Esophagus squamous epithelium (tissue), 4 donors: ENCODE measurements at regions not wholly inside any gene's neighbourhood (a gene's known extent, or its start where the extent isn't known, plus 50 kb on each side); places are given as distances from the start of the nearest gene placed in this dataset.

ENCODE experiments used
- CTCF ChIP-seq, 6 experiments: fragments of 450-650 bp in 4 of 6; fragments of 200-600 bp in 2 of 6; sonication (generic) in 2 of 6; IDR thresholded peaks; one replicate each; pipeline ENCODE4 v1.5.1; 2016 to 2019; ENCODE audit warnings: antibody characterized with exemption in 6 of 6, mild to moderate bottlenecking in 4 of 6, moderate library complexity in 4 of 6
- POLR2A ChIP-seq, 4 donors: fragments of 450-650 bp; IDR thresholded peaks; one replicate each; pipeline ENCODE4 v1.6.1; 2017; ENCODE audit warnings: antibody characterized with exemption in 4 of 4, mild to moderate bottlenecking in 4 of 4, moderate library complexity in 3 of 4

- TF ChIP-seq CTCF (IDR thresholded peaks at IDR 0.05) (no peak), POLR2A (IDR thresholded peaks at IDR 0.05) (no peak)
Measured at GRCh38 chr15:69802432-69802831, 295.3 kb downstream of the TLE3 start.
